ENCODE measurements at regions not wholly inside any gene's neighbourhood (a gene's known extent, or its start where the extent isn't known, plus 50 kb on each side); places are given as distances from the start of the nearest gene placed in this dataset.
A peak's percentile ranks its signal among the peaks of the same experiment; 100 is the strongest.

GRCh38 chr10:36324831-36325230 lies 682.7 kb upstream of the FZD8 start:
- no peak overlapping the region for H3K4me3 ChIP-seq (ENCODE audit: low read length)
- no peak for DNase-seq (ENCODE audit: low read depth, low spot score)

GRCh38 chr10:36313142-36313541 lies 671.0 kb upstream of the FZD8 start:
- H3K4me3 ChIP-seq (ENCODE audit: low read length) = no peak overlapping the region
- DNase-seq (ENCODE audit: low read depth, low spot score) = peak; percentile 32

GRCh38 chr10:36303896-36304295 lies 661.8 kb upstream of the FZD8 start:
- no peak overlapping the region for H3K4me3 ChIP-seq (ENCODE audit: low read length)
- no peak for DNase-seq (ENCODE audit: low read depth, low spot score)

- no peak overlapping the region for H3K4me3 ChIP-seq (ENCODE audit: low read length)
- no peak for DNase-seq (ENCODE audit: low read depth, low spot score)
These were observed 660.0 kb upstream of the FZD8 start for GRCh38 chr10:36302086-36302485.

- H3K4me3 ChIP-seq (ENCODE audit: low read length) = no peak overlapping the region
- DNase-seq (ENCODE audit: low read depth, low spot score) = no peak
These were observed 659.4 kb upstream of the FZD8 start for GRCh38 chr10:36301539-36301938.

- no peak for DNase-seq (ENCODE audit: low read depth, low spot score)
- no peak overlapping the region for H3K4me3 ChIP-seq (ENCODE audit: low read length)
These were observed 659.0 kb upstream of the FZD8 start for GRCh38 chr10:36301139-36301538.

- DNase-seq (ENCODE audit: low read depth, low spot score) = no peak
These were observed 641.7 kb upstream of the FZD8 start for GRCh38 chr10:36283827-36284226.

GRCh38 chr10:36281831-36282331 lies 639.8 kb upstream of the FZD8 start:
- no peak for DNase-seq (ENCODE audit: low read depth, low spot score)
- no peak overlapping the region for H3K4me3 ChIP-seq (ENCODE audit: low read length)

More at GRCh38 chr10:36283827-36284226, 641.7 kb upstream of the FZD8 start:
- H3K4me3 ChIP-seq (ENCODE audit: low read length) = no peak overlapping the region

- no peak overlapping the region for H3K4me3 ChIP-seq (ENCODE audit: low read length)
- no peak for DNase-seq (ENCODE audit: low read depth, low spot score)
These were observed 638.9 kb upstream of the FZD8 start for GRCh38 chr10:36280890-36281499.

- no peak for DNase-seq (ENCODE audit: low read depth, low spot score)
- no peak overlapping the region for H3K4me3 ChIP-seq (ENCODE audit: low read length)
These were observed 638.2 kb upstream of the FZD8 start for GRCh38 chr10:36280321-36280741.

- no peak overlapping the region for H3K4me3 ChIP-seq (ENCODE audit: low read length)
- DNase-seq (ENCODE audit: low read depth, low spot score) = no peak
These were observed 636.1 kb upstream of the FZD8 start for GRCh38 chr10:36278176-36278575.

- H3K4me3 ChIP-seq (ENCODE audit: low read length) = no peak overlapping the region
These were observed 635.4 kb upstream of the FZD8 start for GRCh38 chr10:36277459-36277858.

GRCh38 chr10:36271627-36272340 lies 629.7 kb upstream of the FZD8 start:
- no peak for DNase-seq (ENCODE audit: low read depth, low spot score)
- no peak overlapping the region for H3K4me3 ChIP-seq (ENCODE audit: low read length)

More at GRCh38 chr10:36277459-36277858, 635.4 kb upstream of the FZD8 start:
- no peak for DNase-seq (ENCODE audit: low read depth, low spot score)

- no peak overlapping the region for H3K4me3 ChIP-seq (ENCODE audit: low read length)
- no peak for DNase-seq (ENCODE audit: low read depth, low spot score)
These were observed 627.1 kb upstream of the FZD8 start for GRCh38 chr10:36269222-36269621.

GRCh38 chr10:36266923-36267322 lies 624.8 kb upstream of the FZD8 start:
- DNase-seq (ENCODE audit: low read depth, low spot score) = no peak
- H3K4me3 ChIP-seq (ENCODE audit: low read length) = no peak overlapping the region

- no peak for DNase-seq (ENCODE audit: low read depth, low spot score)
- no peak overlapping the region for H3K4me3 ChIP-seq (ENCODE audit: low read length)
These were observed 623.6 kb upstream of the FZD8 start for GRCh38 chr10:36265741-36266140.

GRCh38 chr10:36263871-36264270 lies 621.8 kb upstream of the FZD8 start:
- no peak overlapping the region for H3K4me3 ChIP-seq (ENCODE audit: low read length)
- DNase-seq (ENCODE audit: low read depth, low spot score) = no peak

GRCh38 chr10:36256948-36257356 lies 614.9 kb upstream of the FZD8 start:
- H3K4me3 ChIP-seq (ENCODE audit: low read length) = no peak overlapping the region
- no peak for DNase-seq (ENCODE audit: low read depth, low spot score)

- DNase-seq (ENCODE audit: low read depth, low spot score) = no peak
- no peak overlapping the region for H3K4me3 ChIP-seq (ENCODE audit: low read length)
These were observed 614.1 kb upstream of the FZD8 start for GRCh38 chr10:36256166-36256565.

GRCh38 chr10:36254199-36254598 lies 612.1 kb upstream of the FZD8 start:
- no peak overlapping the region for H3K4me3 ChIP-seq (ENCODE audit: low read length)
- DNase-seq (ENCODE audit: low read depth, low spot score) = no peak

GRCh38 chr10:36253731-36254130 lies 611.6 kb upstream of the FZD8 start:
- no peak for DNase-seq (ENCODE audit: low read depth, low spot score)
- no peak overlapping the region for H3K4me3 ChIP-seq (ENCODE audit: low read length)

Data from Jurkat, Clone E6-1 (cell line).